ENCODE measurements at regions not wholly inside any gene's neighbourhood (a gene's known extent, or its start where the extent isn't known, plus 50 kb on each side); places are given as distances from the start of the nearest gene placed in this dataset.

GRCh38 chr10:113357681-113358300 is 195.1 kb upstream of the HABP2 start:
- TF ChIP-seq CTCF (IDR thresholded peaks at IDR 0.05) (no peak), POLR2A (IDR thresholded peaks at IDR 0.05) (no peak)

Data from right lobe of liver (tissue), 4 donors.